SK-N-MC (cell line): ENCODE measurements at regions not wholly inside any gene's neighbourhood (a gene's known extent, or its start where the extent isn't known, plus 50 kb on each side); places are given as distances from the start of the nearest gene placed in this dataset.

Source experiments
- EZH2 ChIP-seq: fragments of 200-600 bp; sonication (generic); IDR thresholded peaks from one replicate; pipeline ENCODE4 v1.6.1; 2017; ENCODE audit warnings: antibody characterized with exemption
- POLR2AphosphoS5 ChIP-seq: IDR thresholded peaks from 2 replicates; pipeline ENCODE4 v1.6.1; 2012; ENCODE audit warnings: mild to moderate bottlenecking, low read depth, low read length, borderline replicate concordance

DNA sequence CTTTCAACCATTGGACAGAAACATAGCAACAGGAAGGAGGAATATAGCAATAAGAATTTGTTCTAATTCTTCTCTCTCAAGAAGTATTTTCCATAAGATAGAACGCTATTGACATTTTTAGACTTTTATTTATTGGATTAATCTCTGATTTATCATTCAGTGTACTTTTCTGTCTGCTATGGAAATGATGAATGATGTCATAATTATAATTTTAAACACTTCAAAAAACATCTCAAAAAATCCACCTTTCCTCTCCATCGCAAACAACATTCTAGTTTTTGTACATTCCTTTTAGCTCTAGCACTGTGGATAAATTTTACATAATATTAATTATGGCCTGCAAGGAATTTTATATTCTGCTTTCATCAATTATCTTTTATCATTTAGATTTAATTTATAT lies 643.2 kb downstream of the DHX35 start:
- no peak for TF ChIP-seq EZH2
- no peak for TF ChIP-seq POLR2AphosphoS5
